ENCODE measurements at regions not wholly inside any gene's neighbourhood (a gene's known extent, or its start where the extent isn't known, plus 50 kb on each side); places are given as distances from the start of the nearest gene placed in this dataset.
"Not testable (repeated sequence)": the region's sequence is repeated elsewhere in the genome, so short reads cannot be mapped to it uniquely, and the experiment has no call there.

DNA sequence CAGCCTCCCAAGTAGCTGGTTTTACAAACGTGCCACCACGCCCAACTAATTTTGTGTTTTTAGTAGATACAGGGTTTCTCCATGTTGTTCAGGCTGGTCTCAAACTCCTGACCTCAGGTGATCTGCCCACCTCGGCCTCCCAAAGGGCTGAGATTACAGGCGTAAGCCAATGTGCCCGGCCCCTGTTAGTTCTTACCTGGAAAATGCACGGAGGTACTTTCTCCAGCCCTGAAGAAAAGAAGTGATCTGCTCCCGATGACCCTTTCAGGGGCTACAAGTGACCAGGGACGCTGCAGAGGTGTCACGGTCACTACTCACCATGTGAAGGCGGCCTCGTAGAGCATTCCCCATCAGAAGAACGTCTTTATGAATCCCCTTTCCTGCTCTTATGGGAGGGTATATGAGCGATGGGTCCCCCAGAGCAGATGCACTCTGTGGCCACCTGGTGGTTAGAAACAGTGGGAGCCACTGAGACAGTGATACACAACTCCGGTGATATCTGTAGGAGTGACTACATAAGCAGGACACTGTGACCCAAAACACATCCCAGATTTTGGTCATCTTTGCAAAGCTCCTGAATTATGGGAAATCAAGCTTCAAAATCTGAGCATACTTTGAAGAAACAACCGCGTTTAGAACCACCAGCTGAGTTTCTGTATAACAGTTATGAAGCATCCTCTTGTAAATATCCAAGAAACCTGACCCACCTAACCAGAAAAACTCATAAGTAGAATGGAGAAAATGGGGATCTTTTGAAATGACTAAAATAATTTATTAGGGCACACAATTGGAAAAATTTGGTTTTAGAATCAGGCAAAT lies 102.7 kb upstream of the NBPF11 start:
- TF ChIP-seq CTCF (IDR thresholded peaks at IDR 0.05) = peak; percentile 38 to 52 (median 49)
- 46 to 55% methylated on average over 15 to 16 of the region's 16 CpGs for WGBS, 2 donors
- H3K9me3 ChIP-seq; intact Hi-C loops (cut with DNase I; ENCODE audit: low total_unique reads); H3K36me3 ChIP-seq (ENCODE audit: low read depth, missing control alignments); H3K4me3 ChIP-seq; H3K27me3 ChIP-seq; H3K4me1 ChIP-seq; H3K27ac ChIP-seq: not testable (repeated sequence)
- peak; percentile 15 for DNase-seq

GRCh38 chr1:148253808-148254207 lies 101.7 kb upstream of the NBPF11 start:
- WGBS, 2 donors = 40 to 50% methylated on average over 1 to 2 of the region's 2 CpGs
- H3K27me3 ChIP-seq; DNase-seq; H3K9me3 ChIP-seq; H3K4me1 ChIP-seq; H3K4me3 ChIP-seq; H3K27ac ChIP-seq; intact Hi-C loops (cut with DNase I; ENCODE audit: low total_unique reads); H3K36me3 ChIP-seq (ENCODE audit: low read depth, missing control alignments): not testable (repeated sequence)

DNA sequence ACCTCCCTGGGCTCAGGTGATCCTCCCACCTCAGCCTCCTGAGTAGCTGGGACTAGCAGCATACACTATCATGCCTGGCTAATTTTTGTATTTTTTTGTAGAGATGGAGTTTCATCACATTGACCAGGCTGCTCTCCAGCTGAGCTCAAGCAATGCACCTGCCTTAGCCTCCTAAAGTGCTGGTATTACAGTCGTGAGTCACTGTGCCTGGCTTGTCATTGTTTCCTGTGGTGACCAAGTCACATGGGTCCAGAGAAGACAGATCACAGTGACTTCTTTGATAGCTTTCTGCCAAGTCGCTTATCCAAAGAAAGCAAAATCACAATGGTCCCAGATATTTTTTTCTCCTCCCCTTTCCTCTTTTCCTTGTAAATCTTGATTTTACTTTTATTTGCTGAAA lies 96.7 kb upstream of the NBPF11 start:
- H3K36me3 ChIP-seq (ENCODE audit: low read depth, missing control alignments); DNase-seq; H3K27ac ChIP-seq; H3K4me3 ChIP-seq; intact Hi-C loops (cut with DNase I; ENCODE audit: low total_unique reads); H3K27me3 ChIP-seq; H3K9me3 ChIP-seq; H3K4me1 ChIP-seq: not testable (repeated sequence)
- 88% methylated on average over 1 of the region's 2 CpGs; no CpG with 5 or more reads in 1 of the 2 donors for WGBS, 2 donors

DNA sequence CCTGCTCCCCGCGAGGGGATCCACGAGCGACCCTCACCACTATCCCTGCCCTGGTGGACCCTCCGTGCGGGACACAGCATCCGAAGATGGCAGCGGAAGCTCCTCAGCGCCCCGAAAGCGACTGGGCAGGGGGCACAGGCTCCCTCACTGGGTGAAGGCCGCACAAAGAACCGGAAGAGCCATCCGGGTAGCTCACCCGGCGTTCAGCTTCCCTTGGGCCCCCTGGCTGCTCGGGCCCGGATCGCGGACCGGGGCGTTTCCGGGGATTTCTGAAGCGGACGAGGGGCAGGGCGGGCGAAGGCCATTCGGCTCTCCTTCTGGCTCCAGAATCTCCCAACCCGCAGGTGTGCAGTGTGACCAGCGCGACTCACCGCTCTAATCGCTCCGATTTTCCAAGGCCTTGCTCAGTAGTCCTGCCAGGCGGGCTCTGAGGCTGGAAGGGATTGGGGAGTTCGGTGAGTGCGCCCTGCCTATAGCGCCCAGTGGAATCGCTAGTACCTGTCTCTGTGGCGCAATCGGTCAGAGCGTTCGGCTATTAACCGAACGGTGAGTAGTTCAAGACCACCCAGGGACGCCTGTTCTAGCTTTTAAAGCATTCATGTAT lies 94.3 kb upstream of the NBPF11 start:
- WGBS, 2 donors = 33% methylated on average over 22 of the region's 46 CpGs; no CpG with 5 or more reads in 1 of the 2 donors
- H3K27ac ChIP-seq; H3K9me3 ChIP-seq; H3K4me1 ChIP-seq; DNase-seq; H3K36me3 ChIP-seq (ENCODE audit: low read depth, missing control alignments); H3K4me3 ChIP-seq; H3K27me3 ChIP-seq; intact Hi-C loops (cut with DNase I; ENCODE audit: low total_unique reads): not testable (repeated sequence)

DNA sequence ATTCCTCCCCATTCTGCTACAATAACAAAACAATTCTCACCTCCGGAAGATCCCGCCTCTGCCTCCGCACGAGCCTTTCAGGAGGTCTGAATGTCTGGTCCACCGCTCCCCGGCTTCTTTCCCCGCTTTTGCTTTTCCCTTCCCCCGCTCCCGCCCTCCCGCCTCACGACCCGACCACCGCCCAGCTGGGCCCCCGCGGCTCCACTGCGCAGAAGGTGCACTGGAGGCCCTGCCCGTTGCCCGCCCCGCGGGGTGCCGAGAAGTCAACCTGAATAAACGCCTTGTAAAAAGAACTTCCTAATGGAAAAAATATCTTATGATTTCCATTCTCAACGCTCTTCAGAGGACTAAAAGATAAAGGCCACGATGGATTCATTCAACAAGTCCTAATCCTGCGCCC lies 93.8 kb upstream of the NBPF11 start:
- H3K4me1 ChIP-seq; intact Hi-C loops (cut with DNase I; ENCODE audit: low total_unique reads); H3K36me3 ChIP-seq (ENCODE audit: low read depth, missing control alignments); H3K27ac ChIP-seq; H3K9me3 ChIP-seq; H3K27me3 ChIP-seq; DNase-seq; H3K4me3 ChIP-seq: not testable (repeated sequence)
- WGBS, 2 donors = 5% methylated on average over 7 of the region's 25 CpGs; no CpG with 5 or more reads in 1 of the 2 donors

DNA sequence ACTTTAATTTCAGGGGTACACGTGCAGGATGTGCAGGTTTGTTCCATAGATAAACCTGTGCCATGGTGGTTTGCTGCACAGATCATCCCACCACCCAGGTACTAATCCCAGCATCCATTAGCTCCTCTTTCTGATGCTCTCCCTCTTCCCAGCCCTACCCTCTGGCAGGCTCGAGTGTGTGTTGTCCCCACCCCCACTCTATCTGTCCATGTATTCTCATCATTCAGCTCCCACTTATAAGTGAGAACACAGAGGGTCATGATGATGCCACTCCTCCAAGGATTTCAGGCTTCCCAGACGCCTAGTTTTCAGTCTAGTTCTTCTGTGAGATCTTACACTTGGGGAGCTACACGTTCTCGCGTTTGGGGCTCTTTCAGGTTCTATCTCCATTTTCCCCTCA lies 93.4 kb upstream of the NBPF11 start:
- intact Hi-C loops (cut with DNase I; ENCODE audit: low total_unique reads); H3K36me3 ChIP-seq (ENCODE audit: low read depth, missing control alignments); H3K27me3 ChIP-seq; H3K9me3 ChIP-seq; H3K4me3 ChIP-seq; DNase-seq; H3K27ac ChIP-seq; H3K4me1 ChIP-seq: not testable (repeated sequence)
- WGBS, 2 donors = no CpG with 5 or more reads among the region's 6 CpGs

GRCh38 chr1:148233250-148233649 lies 81.2 kb upstream of the NBPF11 start:
- H3K9me3 ChIP-seq; intact Hi-C loops (cut with DNase I; ENCODE audit: low total_unique reads); H3K27ac ChIP-seq; H3K27me3 ChIP-seq; H3K4me3 ChIP-seq; DNase-seq; H3K4me1 ChIP-seq; H3K36me3 ChIP-seq (ENCODE audit: low read depth, missing control alignments): not testable (repeated sequence)
- WGBS, 2 donors = 86% methylated on average over 7 of the region's 8 CpGs; no CpG with 5 or more reads in 1 of the 2 donors

DNA sequence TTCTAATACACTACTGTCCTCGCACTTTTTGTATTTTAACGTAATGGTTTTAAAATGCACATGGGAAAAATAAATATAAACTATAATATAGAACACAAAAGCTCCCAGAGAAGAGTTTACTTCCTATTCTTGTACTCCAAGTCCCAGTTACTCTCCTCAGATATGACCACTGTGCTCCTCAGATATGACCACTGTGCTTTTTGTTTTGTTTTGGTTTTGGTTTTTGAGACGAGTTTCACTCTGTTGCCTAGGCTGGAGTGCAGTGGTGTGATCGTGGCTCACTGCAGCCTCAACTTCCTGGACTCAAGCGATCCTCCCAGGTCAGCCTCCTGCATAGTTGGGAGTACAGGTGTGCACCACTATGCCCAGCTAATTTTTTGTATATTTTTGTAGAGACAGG lies 76.8 kb upstream of the NBPF11 start:
- 74 to 84% methylated on average over 4 to 5 of the region's 5 CpGs for WGBS, 2 donors
- DNase-seq; H3K27ac ChIP-seq; intact Hi-C loops (cut with DNase I; ENCODE audit: low total_unique reads); H3K27me3 ChIP-seq; H3K4me1 ChIP-seq; H3K4me3 ChIP-seq; H3K36me3 ChIP-seq (ENCODE audit: low read depth, missing control alignments); H3K9me3 ChIP-seq: not testable (repeated sequence)

GRCh38 chr1:148222399-148223159 lies 70.5 kb upstream of the NBPF11 start:
- intact Hi-C loops (cut with DNase I; ENCODE audit: low total_unique reads); H3K36me3 ChIP-seq (ENCODE audit: low read depth, missing control alignments); H3K9me3 ChIP-seq; H3K4me3 ChIP-seq; H3K4me1 ChIP-seq; DNase-seq; H3K27ac ChIP-seq; H3K27me3 ChIP-seq: not testable (repeated sequence)
- WGBS, 2 donors = no CpG with 5 or more reads among the region's 4 CpGs

DNA sequence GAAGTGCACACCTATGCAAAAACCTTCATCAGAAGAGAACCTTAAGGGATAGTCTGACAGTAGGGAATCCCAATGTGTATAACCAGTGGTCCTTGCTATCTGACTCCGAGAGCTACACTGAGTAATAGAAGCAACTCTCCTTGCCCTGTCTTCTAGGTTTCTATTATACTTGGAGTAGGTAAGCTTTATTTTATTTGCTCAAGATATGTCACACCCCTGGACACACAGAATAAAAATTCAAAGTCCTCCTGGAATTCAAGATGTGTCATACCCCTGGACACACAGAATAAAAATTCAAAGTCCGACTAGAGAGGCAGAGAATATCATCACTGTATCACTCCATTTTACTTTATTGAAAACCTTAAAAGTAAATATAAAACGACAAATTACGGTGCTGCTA lies 69.5 kb upstream of the NBPF11 start:
- intact Hi-C loops (cut with DNase I; ENCODE audit: low total_unique reads); H3K27me3 ChIP-seq; H3K27ac ChIP-seq; H3K4me1 ChIP-seq; DNase-seq; H3K4me3 ChIP-seq; H3K36me3 ChIP-seq (ENCODE audit: low read depth, missing control alignments); H3K9me3 ChIP-seq: not testable (repeated sequence)
- no CpG with 5 or more reads among the region's 4 CpGs for WGBS, 2 donors

- no CpG with 5 or more reads among the region's 4 CpGs for WGBS, 2 donors
- H3K9me3 ChIP-seq; H3K27me3 ChIP-seq; H3K4me3 ChIP-seq; H3K36me3 ChIP-seq (ENCODE audit: low read depth, missing control alignments); H3K27ac ChIP-seq; intact Hi-C loops (cut with DNase I; ENCODE audit: low total_unique reads); H3K4me1 ChIP-seq; DNase-seq: not testable (repeated sequence)
Measured at GRCh38 chr1:148219229-148219628, 67.1 kb upstream of the NBPF11 start.

All from testis (tissue), 2 donors.